Calu3 (cell line): ENCODE measurements at regions not wholly inside any gene's neighbourhood (a gene's known extent, or its start where the extent isn't known, plus 50 kb on each side); places are given as distances from the start of the nearest gene placed in this dataset.

Experiments used
- BruUV-seq: library from RNA; stranded (reverse); fragments of 400-500 nt; replicated peaks from 2 replicates; lab custom pipeline; 2021; lab: Mats Ljungman, UMichigan
- CTCF ChIA-PET: fragments of 300-600 bp; sonication (Branson Sonifier 250); formaldehyde crosslinking; loops from one replicate; lab custom pipeline; 2022; ENCODE audit warnings: antibody characterized with exemption; lab: Charles Lee
- DNase-seq: peaks from one replicate; pipeline ENCODE4 v3.0.0; 2022
- H3K27ac Mint-ChIP-seq: one replicate; pipeline ENCODE4 v1.8.0; 2022; ENCODE audit warnings: mixed read lengths; ENCODE audit not compliant: unreplicated experiment
- H3K27me3 Mint-ChIP-seq: one replicate; pipeline ENCODE4 v1.8.0; 2022; ENCODE audit warnings: mixed read lengths; ENCODE audit not compliant: unreplicated experiment
- H3K36me3 Mint-ChIP-seq: one replicate; pipeline ENCODE4 v1.8.0; 2022; ENCODE audit warnings: mild to moderate bottlenecking, moderate library complexity, mixed read lengths; ENCODE audit not compliant: insufficient read depth, unreplicated experiment
- H3K4me1 Mint-ChIP-seq: one replicate; pipeline ENCODE4 v1.8.0; 2022; ENCODE audit warnings: mild to moderate bottlenecking, low read depth, mixed read lengths; ENCODE audit not compliant: unreplicated experiment
- H3K4me3 Mint-ChIP-seq: one replicate; pipeline ENCODE4 v1.8.0; 2022; ENCODE audit warnings: mild to moderate bottlenecking, low read depth, moderate library complexity, mixed read lengths; ENCODE audit not compliant: unreplicated experiment
- H3K9me3 Mint-ChIP-seq: one replicate; pipeline ENCODE4 v1.8.0; 2022; ENCODE audit warnings: low read depth, mixed read lengths; ENCODE audit not compliant: unreplicated experiment
- intact Hi-C: fragments of 100-400 bp; cut with micrococcal nuclease; formaldehyde crosslinking; loops from one replicate; pipeline ENCODE4 v1.10.0; 2022; ENCODE audit not compliant: unreplicated experiment
- TF ChIP-seq, protein P1 (sequence below): fragments of 200-600 bp; IDR thresholded peaks from one replicate; pipeline ENCODE4 v1.8.0; 2022; ENCODE audit warnings: antibody characterized with exemption; ENCODE audit not compliant: unreplicated experiment

DNA sequence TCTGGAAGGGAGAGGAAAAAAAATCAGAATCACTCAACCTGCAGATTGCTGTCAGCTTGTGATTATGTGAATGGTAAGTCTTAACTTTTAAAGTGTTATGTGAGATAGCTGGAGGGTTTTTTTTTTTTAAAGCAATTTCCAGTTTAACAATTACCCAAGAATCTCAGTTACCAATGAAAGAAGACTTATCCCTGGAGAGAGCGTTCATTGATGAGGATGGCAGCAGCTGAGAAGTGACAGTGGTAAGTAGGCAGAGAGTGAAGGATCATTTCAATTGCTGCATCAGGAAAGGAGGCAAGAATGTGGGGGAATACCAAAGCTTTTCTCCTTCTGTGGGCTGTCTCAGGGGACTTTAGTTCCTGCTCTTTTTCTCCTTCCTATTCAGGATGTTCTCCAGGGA lies 370.2 kb upstream of the C9orf72 start:
- TF ChIP-seq, protein P1, sequence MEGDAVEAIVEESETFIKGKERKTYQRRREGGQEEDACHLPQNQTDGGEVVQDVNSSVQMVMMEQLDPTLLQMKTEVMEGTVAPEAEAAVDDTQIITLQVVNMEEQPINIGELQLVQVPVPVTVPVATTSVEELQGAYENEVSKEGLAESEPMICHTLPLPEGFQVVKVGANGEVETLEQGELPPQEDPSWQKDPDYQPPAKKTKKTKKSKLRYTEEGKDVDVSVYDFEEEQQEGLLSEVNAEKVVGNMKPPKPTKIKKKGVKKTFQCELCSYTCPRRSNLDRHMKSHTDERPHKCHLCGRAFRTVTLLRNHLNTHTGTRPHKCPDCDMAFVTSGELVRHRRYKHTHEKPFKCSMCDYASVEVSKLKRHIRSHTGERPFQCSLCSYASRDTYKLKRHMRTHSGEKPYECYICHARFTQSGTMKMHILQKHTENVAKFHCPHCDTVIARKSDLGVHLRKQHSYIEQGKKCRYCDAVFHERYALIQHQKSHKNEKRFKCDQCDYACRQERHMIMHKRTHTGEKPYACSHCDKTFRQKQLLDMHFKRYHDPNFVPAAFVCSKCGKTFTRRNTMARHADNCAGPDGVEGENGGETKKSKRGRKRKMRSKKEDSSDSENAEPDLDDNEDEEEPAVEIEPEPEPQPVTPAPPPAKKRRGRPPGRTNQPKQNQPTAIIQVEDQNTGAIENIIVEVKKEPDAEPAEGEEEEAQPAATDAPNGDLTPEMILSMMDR: no peak
- Mint-ChIP-seq H3K27me3 (no peaks in the 10 kb centered on the region), H3K27ac (no peak overlapping the region), H3K36me3 (no peaks in the 10 kb centered on the region), H3K4me1 (no peaks in the 10 kb centered on the region), H3K9me3 (no peaks in the 10 kb centered on the region), H3K4me3 (no peak overlapping the region)
- BruUV-seq: no TSS peak
- intact Hi-C loops: no loop called here
- CTCF ChIA-PET: no interaction called here
- no peak for DNase-seq

DNA sequence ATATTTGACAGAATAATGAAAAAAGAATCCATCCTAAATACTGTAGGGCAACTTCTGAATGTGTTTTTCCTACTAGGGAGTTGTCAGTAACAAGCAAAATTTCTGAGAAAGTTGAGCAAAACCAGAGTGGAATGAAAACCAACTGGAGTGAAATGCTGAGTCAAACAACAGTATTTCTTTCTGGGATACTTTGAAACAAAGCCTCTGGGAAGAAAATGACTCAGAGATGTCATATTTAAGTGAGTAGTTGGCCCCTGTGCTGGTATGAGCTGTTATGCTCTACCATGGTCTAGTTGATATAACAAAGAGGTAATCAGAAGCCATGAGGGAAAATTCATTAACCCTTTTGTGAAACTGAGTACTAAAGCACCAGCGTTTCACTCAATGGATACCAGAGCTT lies 372.1 kb upstream of the C9orf72 start:
- no TSS peak for BruUV-seq

DNA sequence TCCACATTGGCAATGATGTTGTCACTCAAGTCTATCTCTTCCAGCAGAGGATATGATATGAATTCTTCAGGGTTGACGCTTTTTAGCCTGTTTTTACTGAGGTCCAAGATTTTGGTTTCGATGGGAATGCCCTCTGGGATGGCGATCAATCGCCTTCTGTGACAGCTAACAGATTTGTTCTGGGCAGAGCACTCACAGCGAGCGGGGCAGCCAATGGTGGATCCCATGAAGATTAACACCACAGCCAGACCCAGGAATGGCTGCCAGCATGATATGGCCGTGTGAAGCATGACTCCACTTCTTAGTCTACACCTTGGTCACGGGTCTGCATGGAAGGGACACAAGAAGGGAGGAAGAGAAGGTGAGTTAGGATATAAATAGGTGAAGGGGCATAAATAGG lies 377.1 kb upstream of the C9orf72 start:
- no peak for DNase-seq
- H3K4me1 Mint-ChIP-seq: no peaks in the 10 kb centered on the region
- H3K27ac Mint-ChIP-seq: no peak overlapping the region
- no peaks in the 10 kb centered on the region for H3K9me3 Mint-ChIP-seq
- CTCF ChIA-PET: no interaction called here
- BruUV-seq: no TSS peak
- TF ChIP-seq, protein P1: no peak
- no peaks in the 10 kb centered on the region for H3K36me3 Mint-ChIP-seq
- intact Hi-C loops: loop anchor here (10.0 kb wide), 1 partner anchor 216 kb away; no protein-coding TSS in a partner anchor
- no peak overlapping the region for H3K4me3 Mint-ChIP-seq
- H3K27me3 Mint-ChIP-seq: no peaks in the 10 kb centered on the region

More for the DNA sequence above, 372.1 kb upstream of the C9orf72 start:
- H3K9me3 Mint-ChIP-seq: no peaks in the 10 kb centered on the region
- H3K27ac Mint-ChIP-seq: no peak overlapping the region
- no peak overlapping the region for H3K4me3 Mint-ChIP-seq
- no peaks in the 10 kb centered on the region for H3K4me1 Mint-ChIP-seq
- DNase-seq: no peak
- no peaks in the 10 kb centered on the region for H3K36me3 Mint-ChIP-seq
- no peaks in the 10 kb centered on the region for H3K27me3 Mint-ChIP-seq
- TF ChIP-seq, protein P1: no peak
- intact Hi-C loops: no loop called here
- CTCF ChIA-PET: no interaction called here

DNA sequence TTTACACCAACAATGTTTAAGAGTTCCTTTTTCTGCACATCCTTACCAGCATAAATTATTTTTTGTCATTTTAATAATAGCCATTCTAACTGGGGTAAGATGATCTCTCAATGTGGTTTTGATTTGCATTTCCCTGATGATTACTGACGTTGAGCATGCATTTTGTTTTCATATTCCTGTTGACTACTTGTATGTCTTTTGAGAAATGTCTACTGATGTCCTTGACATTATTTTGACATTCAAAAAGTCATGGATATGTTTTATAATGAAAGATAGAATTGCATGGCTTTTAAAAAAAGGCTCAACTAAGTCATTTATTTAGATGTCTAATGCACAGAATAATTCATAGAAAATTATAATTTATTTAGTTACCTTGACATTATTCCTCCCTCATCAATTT lies 381.6 kb upstream of the C9orf72 start:
- CTCF ChIA-PET: no interaction called here
- BruUV-seq: no TSS peak
- Mint-ChIP-seq H3K4me1 (no peaks in the 10 kb centered on the region), H3K27me3 (no peaks in the 10 kb centered on the region), H3K4me3 (no peak overlapping the region), H3K27ac (no peak overlapping the region), H3K9me3 (no peaks in the 10 kb centered on the region), H3K36me3 (no peaks in the 10 kb centered on the region)
- intact Hi-C loops: loop anchor here (10.0 kb wide), 1 partner anchor 220 kb away; no protein-coding TSS in a partner anchor
- TF ChIP-seq, protein P1: no peak
- no peak for DNase-seq
